GM19351 (cell line): ENCODE measurements at regions not wholly inside any gene's neighbourhood (a gene's known extent, or its start where the extent isn't known, plus 50 kb on each side); places are given as distances from the start of the nearest gene placed in this dataset.
A peak's percentile ranks its signal among the peaks of the same experiment; 100 is the strongest.

Experiments
- ATAC-seq: cut with Tn5 transposase; IDR thresholded peaks from one replicate; pipeline ENCODE4 v1.9.1; 2021; ENCODE audit warnings: mild to moderate bottlenecking, moderate library complexity; ENCODE audit not compliant: unreplicated experiment

DNA sequence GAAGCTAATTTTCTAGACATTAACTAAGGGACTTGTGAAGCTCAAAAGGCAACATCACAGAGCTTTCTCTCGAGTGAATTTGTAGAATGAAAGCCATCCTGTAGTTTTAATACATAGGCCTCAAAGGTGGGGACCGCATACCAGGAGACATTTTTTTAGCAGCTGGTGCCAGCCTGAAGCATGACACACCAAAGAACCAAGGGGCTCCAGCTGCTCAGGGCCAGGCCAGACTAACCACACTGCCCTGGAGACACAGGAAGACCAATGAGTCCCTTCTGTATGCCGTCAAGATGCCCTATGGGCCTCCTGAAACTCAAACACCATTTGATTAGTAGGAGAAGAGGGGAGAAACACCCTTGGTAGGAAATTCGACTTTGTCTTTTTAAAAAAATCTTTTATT is 113.9 kb upstream of the CACNA1E start:
- no peak for ATAC-seq

- ATAC-seq = no peak
Measured at GRCh38 chr1:181383695-181384094, 99.6 kb upstream of the CACNA1E start.

DNA sequence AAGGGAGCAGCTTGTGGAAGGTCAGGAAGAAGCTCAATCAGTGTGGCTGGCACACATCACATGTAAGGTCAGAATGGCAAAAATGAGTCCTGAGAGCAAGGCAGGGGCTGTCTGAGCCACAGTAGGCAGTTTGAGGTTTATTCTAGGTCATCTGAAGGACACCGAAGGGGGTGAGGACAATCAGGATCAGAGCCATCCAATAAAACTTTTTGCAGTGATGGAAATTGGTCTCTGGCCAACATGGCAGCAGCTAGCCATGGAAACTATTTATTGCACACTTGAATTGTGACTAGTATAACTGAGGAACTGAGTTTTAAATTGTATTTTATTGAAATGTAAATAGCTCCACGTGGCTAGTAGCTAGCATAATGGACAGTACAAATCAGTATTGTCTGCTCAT is 97.0 kb upstream of the CACNA1E start:
- no peak for ATAC-seq

DNA sequence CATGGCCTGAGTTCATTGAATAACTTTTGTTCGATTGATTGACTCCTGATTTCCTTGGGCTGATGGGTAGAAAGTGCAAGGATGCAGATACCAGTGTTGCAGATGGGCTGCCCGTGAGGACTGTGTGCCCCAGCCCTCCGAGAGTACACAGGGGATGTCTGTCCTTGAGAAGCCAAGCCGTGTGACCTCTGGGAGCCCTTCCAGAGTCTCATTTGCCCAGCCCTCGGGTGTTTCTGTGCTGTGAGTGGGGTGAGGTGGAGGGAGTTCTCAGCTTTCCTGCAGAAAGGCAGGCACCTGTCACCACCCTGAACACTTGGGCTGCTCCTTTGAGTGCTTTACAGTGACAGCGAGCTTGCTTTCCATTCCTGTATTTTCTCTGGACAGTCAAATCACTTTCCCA is 96.4 kb upstream of the CACNA1E start:
- no peak for ATAC-seq

- ATAC-seq = no peak
Measured at GRCh38 chr1:181387702-181388101, 95.6 kb upstream of the CACNA1E start.

GRCh38 chr1:181390410-181391077 is 92.8 kb upstream of the CACNA1E start:
- ATAC-seq = no peak

GRCh38 chr1:181391301-181391900 is 91.9 kb upstream of the CACNA1E start:
- ATAC-seq = no peak

- ATAC-seq = no peak
Measured at GRCh38 chr1:181392133-181392532, 91.2 kb upstream of the CACNA1E start.

- ATAC-seq = no peak
Measured at GRCh38 chr1:181392613-181393220, 90.6 kb upstream of the CACNA1E start.

- no peak for ATAC-seq
Measured at GRCh38 chr1:181394766-181395165, 88.6 kb upstream of the CACNA1E start.

DNA sequence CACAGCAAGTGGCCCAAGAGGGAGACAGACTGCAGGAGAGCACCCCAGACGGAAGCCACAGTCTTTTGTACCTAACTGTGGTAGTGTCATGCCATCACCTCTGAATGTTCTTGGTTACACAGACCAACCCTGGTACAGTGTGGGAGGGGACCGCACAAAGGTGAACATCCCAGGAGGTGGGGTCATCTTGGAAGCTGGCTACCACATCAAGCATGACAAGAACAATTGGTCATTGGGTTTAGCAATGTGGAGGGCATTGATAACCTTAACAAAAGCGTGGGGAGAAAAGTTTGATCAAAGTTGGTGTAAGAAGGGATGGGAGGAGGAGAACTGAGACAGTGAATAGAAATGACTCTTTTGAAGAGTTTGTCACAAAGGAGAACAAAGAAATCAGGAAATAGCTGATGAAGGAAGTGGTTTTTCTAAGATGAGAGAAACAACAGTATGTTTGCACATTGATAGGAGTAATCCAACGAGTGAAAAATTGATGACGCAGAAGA is 87.1 kb upstream of the CACNA1E start:
- no peak for ATAC-seq

- no peak for ATAC-seq
Measured at GRCh38 chr1:181396811-181397210, 86.5 kb upstream of the CACNA1E start.

GRCh38 chr1:181397845-181398244 is 85.5 kb upstream of the CACNA1E start:
- ATAC-seq = peak; percentile 55

- peak; percentile 85 for ATAC-seq
Measured at GRCh38 chr1:181398544-181398943, 84.8 kb upstream of the CACNA1E start.

- no peak for ATAC-seq
Measured at GRCh38 chr1:181405584-181405983, 77.7 kb upstream of the CACNA1E start.

DNA sequence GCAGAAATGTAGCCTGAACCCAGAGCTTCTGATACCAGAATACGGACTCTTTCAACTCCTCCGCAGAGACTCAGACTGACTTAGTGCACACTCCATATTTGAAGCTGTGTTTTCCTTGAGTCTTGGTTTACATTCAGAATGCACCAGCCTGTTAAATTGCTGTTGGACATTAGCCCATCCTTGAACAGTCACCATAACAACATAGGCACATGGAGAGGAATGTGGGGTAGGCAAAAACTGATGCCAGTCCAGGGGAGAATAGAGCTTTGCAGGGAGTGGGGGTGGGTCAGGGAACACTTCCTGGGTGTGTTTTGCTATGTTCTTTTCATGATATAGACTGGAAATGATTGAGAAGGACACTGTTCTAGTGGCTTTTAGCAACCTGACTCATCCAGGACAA is 76.3 kb upstream of the CACNA1E start:
- no peak for ATAC-seq

GRCh38 chr1:181409981-181410380 is 73.3 kb upstream of the CACNA1E start:
- no peak for ATAC-seq

DNA sequence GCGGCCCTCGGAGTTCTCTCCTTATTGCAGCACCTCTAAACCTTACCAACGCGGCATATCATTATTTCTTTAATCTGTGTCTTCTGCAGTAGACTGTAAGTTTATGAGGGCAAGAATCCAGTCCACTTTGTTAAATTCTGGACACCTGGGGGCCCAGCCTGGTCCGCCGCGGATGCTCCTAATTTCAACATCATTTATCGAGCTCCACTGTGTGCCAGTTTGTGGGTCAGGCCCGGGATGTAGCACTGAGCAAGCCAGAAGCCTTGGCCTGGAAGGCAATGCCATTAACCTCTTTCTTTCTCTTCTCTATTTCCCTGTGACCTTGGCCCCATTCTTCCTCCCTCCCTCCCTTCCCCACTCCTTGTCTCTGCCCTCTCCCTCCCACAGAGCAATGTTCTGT is 70.6 kb upstream of the CACNA1E start:
- no peak for ATAC-seq

GRCh38 chr1:181413195-181413815 is 70.0 kb upstream of the CACNA1E start:
- no peak for ATAC-seq

GRCh38 chr1:181413836-181414235 is 69.5 kb upstream of the CACNA1E start:
- ATAC-seq = no peak

DNA sequence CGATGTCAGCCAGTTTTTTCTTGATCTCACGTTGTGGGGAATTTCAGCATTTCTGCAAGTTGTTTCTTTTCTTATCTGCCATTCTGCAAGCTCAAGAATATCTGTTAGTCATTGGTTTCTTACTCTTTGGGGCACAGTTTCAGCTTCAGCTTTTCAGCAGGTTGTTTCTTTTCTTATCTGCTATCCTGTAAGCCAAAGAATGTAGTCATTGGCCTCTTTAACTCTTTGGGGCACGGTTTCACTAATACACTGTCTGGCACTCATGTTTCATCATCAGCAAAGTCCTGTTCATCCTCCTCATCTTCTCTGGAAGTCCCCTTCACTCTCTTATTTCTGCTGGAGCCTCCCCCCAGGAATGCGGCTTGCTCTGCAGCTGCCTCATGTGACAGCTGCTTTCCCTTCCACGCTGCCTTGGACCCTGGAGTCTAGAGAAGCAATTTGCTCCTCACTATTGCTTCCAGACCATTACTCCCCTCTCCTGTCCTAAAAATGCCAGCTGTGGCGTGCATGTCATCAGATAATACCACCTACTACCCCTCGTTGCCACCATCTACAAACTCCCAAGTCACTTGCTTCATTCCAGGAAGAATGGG is 67.0 kb upstream of the CACNA1E start:
- no peak for ATAC-seq
